ENCODE measurements at regions not wholly inside any gene's neighbourhood (a gene's known extent, or its start where the extent isn't known, plus 50 kb on each side); places are given as distances from the start of the nearest gene placed in this dataset.

DNA sequence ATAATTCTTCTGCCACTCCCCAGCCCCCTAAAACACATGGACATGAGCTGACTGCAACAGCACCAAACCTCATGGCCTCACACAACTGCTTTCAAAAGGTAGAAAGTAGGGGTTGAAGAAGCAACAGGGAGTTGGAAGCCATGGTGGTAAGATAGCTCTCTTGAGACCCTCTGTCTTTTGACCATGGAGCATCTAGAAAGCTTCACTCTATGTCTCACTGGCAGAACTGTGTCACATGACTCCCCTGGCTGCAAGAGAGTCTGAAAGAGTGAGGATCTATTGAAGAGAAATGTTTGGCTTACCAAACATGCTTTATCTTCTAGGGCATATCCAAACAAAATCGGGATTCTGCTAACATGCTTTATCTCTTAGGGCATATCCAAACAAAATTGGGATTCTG lies 142.9 kb upstream of the WSCD2 start:
- TF ChIP-seq, protein P1, sequence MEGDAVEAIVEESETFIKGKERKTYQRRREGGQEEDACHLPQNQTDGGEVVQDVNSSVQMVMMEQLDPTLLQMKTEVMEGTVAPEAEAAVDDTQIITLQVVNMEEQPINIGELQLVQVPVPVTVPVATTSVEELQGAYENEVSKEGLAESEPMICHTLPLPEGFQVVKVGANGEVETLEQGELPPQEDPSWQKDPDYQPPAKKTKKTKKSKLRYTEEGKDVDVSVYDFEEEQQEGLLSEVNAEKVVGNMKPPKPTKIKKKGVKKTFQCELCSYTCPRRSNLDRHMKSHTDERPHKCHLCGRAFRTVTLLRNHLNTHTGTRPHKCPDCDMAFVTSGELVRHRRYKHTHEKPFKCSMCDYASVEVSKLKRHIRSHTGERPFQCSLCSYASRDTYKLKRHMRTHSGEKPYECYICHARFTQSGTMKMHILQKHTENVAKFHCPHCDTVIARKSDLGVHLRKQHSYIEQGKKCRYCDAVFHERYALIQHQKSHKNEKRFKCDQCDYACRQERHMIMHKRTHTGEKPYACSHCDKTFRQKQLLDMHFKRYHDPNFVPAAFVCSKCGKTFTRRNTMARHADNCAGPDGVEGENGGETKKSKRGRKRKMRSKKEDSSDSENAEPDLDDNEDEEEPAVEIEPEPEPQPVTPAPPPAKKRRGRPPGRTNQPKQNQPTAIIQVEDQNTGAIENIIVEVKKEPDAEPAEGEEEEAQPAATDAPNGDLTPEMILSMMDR (IDR thresholded peaks at IDR 0.05): no peak
- no peak for TF ChIP-seq EZH2phosphoT487 (IDR thresholded peaks at IDR 0.05)
